HG02642 (cell line): ENCODE measurements at regions not wholly inside any gene's neighbourhood (a gene's known extent, or its start where the extent isn't known, plus 50 kb on each side); places are given as distances from the start of the nearest gene placed in this dataset.

ENCODE experiments used
- ATAC-seq: cut with Tn5 transposase; IDR thresholded peaks from one replicate; pipeline ENCODE4 v1.9.1; 2021; ENCODE audit warnings: mild to moderate bottlenecking; ENCODE audit not compliant: unreplicated experiment, poor library complexity

DNA sequence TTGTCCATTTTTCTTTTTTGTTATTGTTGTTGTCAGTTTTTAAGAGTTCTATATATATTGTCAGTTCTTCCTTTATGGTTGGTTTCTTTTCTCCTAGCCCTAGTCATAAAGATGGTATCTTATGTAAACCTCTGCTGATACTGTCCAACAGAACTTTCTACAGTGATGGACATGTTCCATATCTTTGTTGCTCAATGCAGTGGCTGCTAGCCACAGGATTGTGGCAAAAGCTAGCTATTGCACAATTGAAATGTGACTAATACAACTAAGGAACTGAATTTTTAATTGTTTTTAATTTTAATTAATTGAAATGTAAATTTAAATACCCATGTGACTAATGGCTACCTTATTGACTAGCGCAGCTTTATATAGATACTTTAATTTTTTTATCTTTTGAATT is 411.8 kb upstream of the PTBP2 start:
- ATAC-seq, result no peak

DNA sequence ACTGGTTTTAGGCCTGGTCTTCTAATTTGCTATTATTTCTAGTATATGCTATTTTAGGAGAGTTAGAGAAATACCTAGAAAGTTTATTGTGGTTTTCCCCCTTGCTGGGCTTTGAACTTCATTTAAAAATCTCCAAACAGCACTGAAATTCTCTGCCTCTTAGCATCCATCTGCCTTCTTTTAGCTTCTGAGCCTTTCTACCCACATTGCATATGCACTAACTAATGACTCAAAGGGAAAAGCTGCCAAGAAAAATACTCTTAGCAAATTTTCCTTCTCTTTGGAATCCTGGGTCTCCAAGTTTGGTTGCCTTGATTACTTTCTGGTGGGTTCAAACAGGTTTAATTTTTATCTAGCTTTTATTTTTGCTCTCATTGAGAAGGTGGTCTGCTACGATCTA is 408.4 kb upstream of the PTBP2 start:
- ATAC-seq, result no peak

DNA sequence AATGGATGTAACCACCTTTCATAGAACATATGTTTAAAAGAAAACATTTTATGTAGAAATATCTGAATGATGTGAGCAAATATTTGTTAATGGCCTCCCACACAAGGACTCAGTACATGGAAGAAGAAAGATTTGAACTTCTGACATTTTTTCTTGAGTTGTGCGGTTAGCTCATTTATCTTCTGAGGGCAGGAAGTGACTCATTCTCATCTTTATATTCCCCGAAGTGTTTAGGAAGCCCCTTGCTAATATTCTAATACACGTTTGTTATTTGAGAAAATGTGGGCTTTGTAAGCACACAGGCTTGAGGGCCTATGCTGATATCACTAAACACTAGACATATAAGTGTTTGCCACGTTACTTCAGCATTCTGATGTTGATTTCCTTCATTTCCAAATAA is 392.5 kb upstream of the PTBP2 start:
- no peak for ATAC-seq

DNA sequence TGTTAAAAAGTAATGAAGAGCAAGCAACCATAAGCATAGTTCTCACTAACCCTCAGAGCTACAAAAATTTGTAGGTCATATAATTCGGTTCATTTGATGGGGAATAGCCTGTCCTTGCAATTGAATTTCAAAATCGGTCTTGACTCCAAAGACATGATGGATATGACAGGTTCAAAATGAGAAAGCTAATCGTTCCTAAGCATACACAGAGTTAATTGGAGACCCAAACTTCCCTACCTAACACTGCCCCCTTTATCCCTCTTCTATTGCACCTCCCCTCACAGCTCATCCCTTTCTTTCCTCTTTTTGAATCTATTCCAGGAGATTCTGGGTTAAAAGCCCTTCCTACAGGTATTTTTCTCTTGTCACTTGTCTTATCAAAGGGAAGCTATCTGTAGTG is 390.0 kb upstream of the PTBP2 start:
- no peak for ATAC-seq

DNA sequence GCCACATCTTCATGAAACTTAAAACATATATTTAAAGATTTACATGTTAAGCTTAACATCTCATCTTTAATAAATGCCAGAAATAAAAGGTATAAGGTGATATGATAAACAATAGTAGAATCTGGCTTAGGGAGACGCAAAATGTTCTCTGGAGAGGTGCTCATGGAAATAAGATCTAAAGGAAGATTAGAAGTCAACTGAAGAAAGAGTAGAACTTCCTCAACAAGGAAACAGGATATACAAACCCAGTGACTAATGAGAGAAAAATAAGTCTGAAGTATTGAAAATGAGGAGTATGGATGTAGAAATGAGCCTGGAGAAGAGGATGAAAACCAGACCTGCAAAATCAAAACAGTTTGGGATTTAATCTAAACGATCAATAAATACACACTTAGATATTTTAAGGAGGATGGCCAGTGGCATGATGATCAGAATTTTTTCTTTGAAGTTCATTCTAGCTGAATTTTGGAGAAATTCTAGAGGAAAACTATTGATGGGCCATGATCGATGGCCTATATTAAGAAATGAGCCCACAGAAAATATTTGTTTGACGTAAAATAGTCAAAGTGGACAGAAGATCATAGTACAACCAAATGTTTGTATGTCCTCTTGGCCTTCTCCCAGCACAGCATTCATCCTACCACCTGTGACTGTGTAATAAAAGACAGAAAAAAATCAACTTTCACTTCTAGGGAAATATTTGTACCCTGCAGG is 387.9 kb upstream of the PTBP2 start:
- ATAC-seq, result no peak

DNA sequence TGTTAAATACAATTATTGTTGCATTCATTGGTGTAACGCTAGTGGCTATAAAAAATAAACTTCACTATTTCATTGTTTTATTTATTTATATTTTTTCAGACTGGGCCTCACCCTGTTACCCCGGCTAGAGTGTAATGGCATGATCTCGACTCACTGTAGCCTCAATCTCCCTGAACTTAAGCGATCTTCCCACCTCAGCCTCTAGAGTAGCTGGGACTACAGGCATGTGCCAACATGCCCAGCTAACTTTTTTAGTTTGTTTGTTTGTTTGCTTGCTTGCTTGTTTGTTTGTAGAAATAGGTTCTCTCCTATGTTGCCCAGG is 387.4 kb upstream of the PTBP2 start:
- ATAC-seq, result no peak

DNA sequence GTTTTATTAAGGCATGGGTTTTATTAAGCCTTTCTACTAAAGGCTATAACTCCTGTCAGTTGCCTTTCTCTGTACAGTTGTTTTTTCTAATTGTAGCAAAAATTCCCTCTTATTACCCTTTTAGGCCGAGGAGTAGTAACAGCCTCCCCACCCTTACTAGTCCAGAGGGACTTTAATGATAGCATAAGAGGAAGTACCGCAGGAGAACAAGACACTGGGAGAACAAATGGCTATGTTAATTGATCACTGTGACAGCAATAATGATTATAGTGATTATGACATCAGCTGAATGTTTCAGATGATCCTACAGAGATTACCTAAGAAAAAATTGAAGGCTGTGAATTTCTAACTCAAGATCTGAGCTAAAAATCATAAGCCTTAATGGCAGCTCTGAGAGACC is 383.0 kb upstream of the PTBP2 start:
- no peak for ATAC-seq

DNA sequence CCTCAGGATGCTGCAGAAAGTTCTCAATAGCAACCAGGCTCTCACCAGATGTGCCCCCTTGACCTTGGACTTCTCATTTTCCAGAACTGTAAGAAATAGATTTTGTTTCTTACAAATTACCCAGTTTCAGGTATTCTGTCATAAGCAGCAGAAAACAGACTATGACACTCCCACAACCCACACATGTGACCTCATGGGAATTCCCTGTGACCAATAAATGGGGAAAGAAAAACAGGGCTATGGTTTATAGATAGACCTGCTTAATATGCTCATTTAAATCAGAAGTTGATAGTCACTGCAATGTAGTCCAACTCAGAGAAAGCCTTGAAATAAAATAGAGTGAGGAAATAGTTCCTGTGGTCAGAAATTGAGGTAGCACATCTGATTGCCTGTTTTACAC is 380.9 kb upstream of the PTBP2 start:
- ATAC-seq, result no peak

DNA sequence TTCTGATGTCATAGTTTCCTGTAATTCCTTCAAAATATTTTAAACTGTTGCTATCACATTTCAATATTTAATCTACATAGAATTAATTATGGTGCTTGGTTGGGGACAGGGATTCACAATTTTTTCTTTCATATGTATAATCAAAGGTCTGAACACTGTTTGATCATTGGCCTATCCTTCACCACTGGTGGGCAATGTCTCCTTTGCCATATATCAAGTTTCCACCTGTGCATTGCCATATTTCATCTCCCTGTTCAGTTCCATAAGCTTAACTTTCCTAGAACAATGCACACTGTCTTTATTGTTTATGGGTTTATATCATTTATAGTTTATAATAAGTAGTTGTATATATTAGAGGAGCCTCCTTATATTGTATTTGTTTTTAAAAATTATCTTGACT is 374.9 kb upstream of the PTBP2 start:
- ATAC-seq, result no peak

DNA sequence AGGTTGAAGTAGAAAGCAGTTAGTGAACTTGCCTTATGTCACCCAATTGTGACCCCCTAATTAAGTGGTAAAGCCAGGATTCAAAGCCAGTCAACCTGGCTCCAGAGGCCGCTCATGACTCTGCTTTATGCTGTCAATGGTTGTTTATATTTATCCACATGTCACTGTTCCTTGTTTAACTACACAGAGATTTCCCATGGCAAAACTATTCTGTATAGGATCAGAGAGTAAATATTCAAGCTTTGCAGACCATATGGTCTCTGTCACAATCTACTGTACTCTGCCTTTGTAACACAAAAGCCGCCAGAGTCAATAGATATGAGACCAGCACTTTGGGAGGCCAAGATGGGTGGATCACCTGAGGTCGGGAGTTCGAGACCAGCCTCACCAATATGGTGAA is 371.7 kb upstream of the PTBP2 start:
- no peak for ATAC-seq

DNA sequence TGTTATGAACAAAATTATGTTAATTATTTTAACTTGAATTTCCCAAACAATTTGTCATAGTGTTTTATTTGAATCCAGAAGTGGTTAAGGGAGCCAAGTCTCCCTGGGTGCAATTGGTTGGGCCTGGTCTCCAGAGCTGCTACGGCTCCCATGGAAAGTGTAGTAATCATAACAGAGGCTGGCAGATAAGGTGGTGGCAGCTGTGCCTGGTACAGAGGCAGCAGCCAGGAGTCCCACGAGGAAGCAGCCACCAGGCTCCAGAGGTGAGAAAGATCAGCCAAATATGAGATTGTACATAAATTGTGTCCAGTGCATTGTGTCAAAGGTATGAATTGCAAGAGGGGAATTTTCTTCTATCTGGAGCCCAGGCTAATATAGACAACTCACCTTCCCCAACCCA is 368.9 kb upstream of the PTBP2 start:
- no peak for ATAC-seq

DNA sequence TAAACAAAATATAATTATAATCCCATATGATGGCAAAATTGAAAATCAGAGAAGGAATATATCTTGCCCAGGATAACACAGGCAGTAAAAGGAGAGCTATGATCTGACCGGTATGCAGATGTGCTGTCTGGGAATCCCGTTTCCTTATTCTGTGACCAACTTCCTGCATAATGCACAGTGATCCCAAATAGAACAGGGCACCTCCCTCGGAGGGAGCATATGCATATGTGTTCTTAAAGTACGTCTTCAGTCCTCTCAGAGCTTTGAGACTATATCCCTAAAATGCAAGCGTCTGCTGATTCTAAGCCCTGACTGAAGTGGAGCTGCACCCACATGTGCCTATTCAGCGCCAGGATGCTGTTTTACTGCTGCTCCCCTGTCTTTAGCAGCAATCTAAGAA is 366.1 kb upstream of the PTBP2 start:
- no peak for ATAC-seq

DNA sequence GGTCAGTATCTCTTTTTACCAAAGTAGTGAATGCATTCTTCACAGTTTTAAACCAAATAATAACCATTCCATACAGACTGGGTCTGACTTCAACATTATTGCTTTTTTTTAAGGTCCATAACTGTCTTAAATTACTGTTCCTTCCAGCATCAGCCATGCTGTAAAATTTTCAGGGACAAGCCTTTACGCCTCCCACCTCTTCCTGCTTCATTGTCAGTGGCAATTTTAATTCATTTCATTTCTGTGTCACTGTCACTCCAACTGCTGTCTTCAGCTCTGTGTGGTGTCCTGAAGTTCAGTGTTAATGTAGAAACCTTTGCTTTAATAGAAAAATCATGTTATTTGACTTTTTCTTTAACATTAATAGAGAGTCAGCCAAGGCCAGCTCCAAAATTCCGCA is 365.6 kb upstream of the PTBP2 start:
- ATAC-seq, result no peak

DNA sequence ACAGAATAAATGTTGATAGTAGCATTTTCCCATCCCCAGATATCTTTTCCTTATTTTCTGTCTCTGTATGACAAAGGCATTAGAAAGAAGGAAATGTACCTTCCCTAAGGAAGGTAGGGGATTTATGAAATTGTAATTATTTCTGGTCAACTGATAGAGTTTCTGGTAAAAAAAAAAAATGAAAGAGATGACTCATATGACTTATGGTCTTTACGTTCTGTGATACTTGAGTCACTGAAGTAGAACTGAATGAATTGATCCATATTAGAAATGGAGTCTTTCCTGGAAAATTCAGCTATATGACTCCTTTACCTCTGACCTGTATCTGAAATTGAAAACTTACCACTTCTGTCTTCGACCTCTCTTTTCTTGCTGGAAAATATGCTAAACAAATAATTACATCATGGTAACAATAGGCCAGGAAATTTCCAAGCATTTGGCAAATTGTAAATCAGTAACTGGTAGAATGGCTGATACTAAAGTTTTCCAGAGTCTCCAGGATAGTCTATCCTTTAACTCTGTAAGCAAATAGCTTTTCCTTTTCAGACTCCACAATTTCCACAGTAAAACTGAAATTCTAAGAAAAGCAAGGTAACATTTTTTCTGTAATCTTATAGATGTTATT is 364.3 kb upstream of the PTBP2 start:
- ATAC-seq, result no peak

DNA sequence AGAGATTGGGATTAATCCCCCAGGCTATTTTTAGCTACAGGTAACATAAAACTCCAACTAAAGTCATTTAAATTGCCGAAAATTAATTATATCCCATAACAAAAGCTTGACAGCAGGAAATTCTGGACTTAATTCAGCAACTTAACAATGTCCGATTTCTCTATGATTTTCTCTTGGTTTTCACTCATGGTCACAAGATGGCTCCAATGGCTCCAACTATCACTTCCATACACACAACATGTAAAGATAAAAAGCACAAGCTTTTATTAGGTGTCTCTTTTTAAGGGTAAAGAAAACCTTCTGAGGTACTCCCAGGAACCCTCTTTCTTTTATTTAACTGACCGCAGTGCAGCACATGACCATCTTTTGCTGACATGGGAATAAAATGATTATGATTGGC is 363.5 kb upstream of the PTBP2 start:
- ATAC-seq, result no peak

DNA sequence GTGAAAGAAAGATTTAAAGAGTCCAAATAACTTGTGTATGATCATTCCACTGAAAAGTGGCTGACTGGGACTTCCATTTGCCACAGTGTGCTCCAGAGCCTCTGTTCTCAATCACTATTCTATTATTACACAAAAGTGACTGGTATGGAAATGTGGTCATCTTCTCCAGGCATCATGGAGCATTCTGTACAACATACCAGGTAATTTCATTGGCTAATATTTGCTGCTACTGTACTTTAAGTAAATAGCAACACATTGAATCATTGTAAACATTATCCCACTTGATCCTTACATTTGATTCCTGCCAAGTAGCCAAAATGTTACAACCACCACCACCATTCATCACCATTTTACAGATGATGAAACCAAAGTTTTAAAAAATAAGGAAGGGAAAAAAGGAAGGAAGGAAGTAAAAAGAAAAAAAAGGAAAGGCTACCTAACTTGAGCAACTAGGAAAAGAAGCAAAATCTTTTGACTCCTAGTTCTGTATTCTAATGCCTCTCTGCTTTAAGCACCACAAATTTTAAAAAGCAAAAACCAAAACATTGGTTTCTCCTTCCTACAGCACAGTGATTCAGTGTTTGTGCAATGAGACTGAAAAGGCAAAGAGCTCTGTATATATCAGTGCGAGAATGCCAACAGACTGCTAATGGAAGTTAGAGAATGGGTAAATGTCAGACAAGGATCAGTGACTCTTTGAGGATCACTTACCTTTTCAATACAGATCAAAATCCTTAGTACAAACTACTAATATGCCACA is 361.4 kb upstream of the PTBP2 start:
- no peak for ATAC-seq

DNA sequence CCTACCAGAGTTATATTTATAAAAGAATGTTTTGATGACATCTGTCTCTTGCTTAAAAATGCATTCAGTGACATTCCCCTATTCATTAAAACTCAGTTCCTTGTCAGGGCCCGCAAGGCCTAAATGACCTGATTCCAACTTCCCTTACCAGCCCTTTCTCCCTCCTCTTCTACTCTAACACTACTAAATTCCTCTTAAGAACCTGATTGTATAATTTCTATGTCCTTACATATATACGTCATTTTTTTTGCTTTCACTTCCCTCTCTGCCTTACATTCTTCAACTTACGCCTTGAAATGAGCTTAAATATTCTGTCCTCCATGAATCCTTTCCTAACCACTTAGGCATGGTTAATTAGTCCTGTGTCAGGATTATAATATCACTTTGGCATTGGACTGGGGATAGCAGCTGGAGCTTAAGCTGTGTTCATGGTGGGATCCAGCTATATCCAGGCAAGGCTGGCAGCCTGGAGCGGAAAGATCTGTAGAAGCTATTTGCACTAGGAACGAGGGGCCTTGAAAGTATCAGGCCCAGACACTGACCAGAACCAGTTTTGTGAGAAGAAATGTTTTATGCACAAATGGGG is 360.2 kb upstream of the PTBP2 start:
- no peak for ATAC-seq

DNA sequence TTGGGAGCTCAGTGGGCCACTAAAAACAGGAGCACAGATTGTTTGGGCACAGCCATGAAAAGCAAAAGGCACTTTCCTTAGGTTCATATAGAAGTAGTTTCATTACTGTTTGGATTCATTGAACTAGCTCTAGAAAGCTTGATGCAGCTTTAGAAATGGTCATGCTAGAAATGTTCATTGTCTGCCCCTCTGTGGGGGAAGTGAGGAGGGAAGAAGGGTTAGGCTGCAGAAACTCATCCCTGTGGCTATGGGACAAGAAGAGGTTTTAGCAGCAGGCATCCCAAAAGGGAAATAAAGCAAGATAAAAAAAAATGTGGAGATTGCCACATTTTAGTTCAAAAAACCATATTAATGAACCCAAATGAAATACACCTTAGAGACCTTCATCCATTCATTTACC is 359.6 kb upstream of the PTBP2 start:
- no peak for ATAC-seq

DNA sequence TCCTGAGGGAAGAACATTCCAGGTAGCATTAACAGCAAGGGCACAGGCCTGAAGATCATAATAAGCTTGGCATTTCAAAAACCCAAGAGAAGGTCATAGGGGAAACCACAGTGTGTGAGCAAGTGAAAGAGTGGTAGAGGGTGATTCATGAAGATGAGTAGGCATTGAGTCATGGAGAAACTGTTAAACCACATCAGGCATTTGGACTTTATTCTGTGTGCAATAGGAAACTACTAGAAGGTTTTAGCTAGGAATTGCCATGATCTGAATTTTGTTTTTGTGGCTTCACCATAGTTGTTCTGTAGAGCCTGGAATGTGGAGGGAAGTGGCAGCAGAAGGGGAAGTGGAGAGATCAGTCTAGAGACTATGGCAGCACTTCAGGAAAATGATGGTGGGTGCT is 359.0 kb upstream of the PTBP2 start:
- peak; percentile 74 for ATAC-seq

DNA sequence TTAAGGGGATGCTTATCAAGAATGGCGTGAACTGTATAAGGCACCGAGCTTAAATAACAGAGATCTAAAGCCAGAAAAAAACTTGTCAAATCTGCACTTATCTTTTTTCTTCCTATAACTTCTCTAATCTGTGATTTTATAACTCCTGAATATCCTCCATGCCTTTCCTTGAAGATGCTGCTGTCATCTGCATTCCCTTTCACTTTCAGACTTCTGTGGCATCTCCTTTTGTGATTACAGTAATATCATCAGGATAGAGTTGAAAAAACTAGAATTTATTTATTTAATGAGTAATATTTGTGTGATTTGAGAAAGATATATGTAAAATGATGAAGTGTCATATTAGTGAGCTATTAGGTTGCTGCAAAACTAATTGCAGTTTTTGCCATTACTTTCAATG is 357.8 kb upstream of the PTBP2 start:
- no peak for ATAC-seq

DNA sequence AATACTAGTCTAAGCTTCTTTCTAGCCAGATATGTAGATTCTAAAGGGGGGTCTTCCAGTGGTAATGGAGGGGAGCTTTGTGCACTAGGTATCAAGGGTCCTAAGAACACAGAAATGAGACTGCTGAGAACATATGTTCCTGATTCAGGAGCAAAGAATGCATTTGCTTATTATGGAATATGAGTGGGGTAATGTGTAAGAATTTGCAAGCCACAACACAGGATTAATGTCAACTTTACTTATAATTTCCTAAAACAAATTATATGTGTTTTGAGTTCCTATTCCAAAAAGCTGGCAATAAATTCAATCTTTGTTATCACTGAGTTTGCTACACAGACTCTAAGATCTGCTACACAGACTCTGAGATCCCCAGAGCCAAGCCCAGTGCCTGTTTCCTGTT is 357.0 kb upstream of the PTBP2 start:
- no peak for ATAC-seq

DNA sequence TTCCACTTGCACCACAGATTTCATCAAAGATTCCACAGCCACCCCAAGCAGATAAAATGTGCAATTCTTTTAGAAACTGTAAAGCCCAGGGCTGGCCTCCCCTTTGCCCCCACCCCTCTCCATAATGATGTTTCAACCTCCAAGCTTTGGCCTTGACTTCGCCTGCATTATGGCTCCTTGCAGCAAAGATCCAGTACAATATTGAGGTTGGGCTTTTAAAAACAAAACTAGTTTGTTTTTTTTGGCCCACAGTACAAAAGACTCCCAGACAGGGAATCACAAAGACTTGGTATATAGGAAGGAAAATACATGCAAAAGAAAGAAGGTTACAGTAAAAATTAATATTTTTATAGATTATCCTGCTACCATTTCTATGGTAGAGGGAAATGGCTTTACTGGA is 356.5 kb upstream of the PTBP2 start:
- ATAC-seq, result no peak
